ENCODE measurements at regions not wholly inside any gene's neighbourhood (a gene's known extent, or its start where the extent isn't known, plus 50 kb on each side); places are given as distances from the start of the nearest gene placed in this dataset.

- Histone ChIP-seq H2AFZ (ENCODE audit: low read length) (no peak overlapping the region), H3K9me2 (ENCODE audit: insufficient read depth, low read length) (no peaks in the 10 kb centered on the region), H3K36me3 (ENCODE audit: insufficient read depth, low read length) (no peaks in the 10 kb centered on the region), H3K79me2 (ENCODE audit: insufficient read depth, low read depth, low read length) (no peaks in the 10 kb centered on the region), H3K4me3 (ENCODE audit: low read depth, low read length, poor library complexity, severe bottlenecking) (no peak overlapping the region), H3K27ac (ENCODE audit: low read depth, low read length, poor library complexity, severe bottlenecking) (no peak overlapping the region), H3K4me1 (ENCODE audit: insufficient read depth, low read length, poor library complexity, severe bottlenecking) (no peaks in the 10 kb centered on the region), H3K9me3 (ENCODE audit: low read length) (no peaks in the 10 kb centered on the region), H4K20me1 (ENCODE audit: insufficient read depth, low read length) (no peaks in the 10 kb centered on the region), H3K4me2 (ENCODE audit: low read length) (no peak overlapping the region)
- no TSS peak for BruUV-seq (replicated peaks)
- CTCF ChIA-PET (ENCODE audit: unreplicated experiment), result no interaction called here
- TF ChIP-seq CTCF (conservative IDR thresholded peaks at IDR 0.05; ENCODE audit: low read length) (no peak), EZH2phosphoT487 (IDR thresholded peaks at IDR 0.05; ENCODE audit: borderline replicate concordance, low read depth, low read length) (no peak)
- no peak for DNase-seq (ENCODE audit: low spot score)
- POLR2A ChIA-PET, result no interaction called here
- intact Hi-C loops (cut with micrococcal nuclease; ENCODE audit: unreplicated experiment), result no loop called here
These were observed 330.3 kb upstream of the CDH5 start for GRCh38 chr16:66036184-66036583.

GRCh38 chr16:66035096-66035495 lies 331.4 kb upstream of the CDH5 start:
- DNase-seq (ENCODE audit: low spot score), result no peak
- Histone ChIP-seq H3K4me1 (ENCODE audit: insufficient read depth, low read length, poor library complexity, severe bottlenecking) (no peaks in the 10 kb centered on the region), H3K9me2 (ENCODE audit: insufficient read depth, low read length) (no peaks in the 10 kb centered on the region), H2AFZ (ENCODE audit: low read length) (no peak overlapping the region), H3K9me3 (ENCODE audit: low read length) (no peaks in the 10 kb centered on the region), H3K79me2 (ENCODE audit: insufficient read depth, low read depth, low read length) (no peaks in the 10 kb centered on the region), H3K4me2 (ENCODE audit: low read length) (no peak overlapping the region), H3K27ac (ENCODE audit: low read depth, low read length, poor library complexity, severe bottlenecking) (no peak overlapping the region), H3K36me3 (ENCODE audit: insufficient read depth, low read length) (no peaks in the 10 kb centered on the region), H4K20me1 (ENCODE audit: insufficient read depth, low read length) (no peaks in the 10 kb centered on the region), H3K4me3 (ENCODE audit: low read depth, low read length, poor library complexity, severe bottlenecking) (no peak overlapping the region)
- TF ChIP-seq EZH2phosphoT487 (IDR thresholded peaks at IDR 0.05; ENCODE audit: borderline replicate concordance, low read depth, low read length), result no peak
- TF ChIP-seq CTCF (conservative IDR thresholded peaks at IDR 0.05; ENCODE audit: low read length), result no peak
- POLR2A ChIA-PET, result no interaction called here
- intact Hi-C loops (cut with micrococcal nuclease; ENCODE audit: unreplicated experiment), result no loop called here
- CTCF ChIA-PET (ENCODE audit: unreplicated experiment), result no interaction called here
- BruUV-seq (replicated peaks), result no TSS peak

GRCh38 chr16:66032841-66033240 lies 333.6 kb upstream of the CDH5 start:
- no peaks in the 10 kb centered on the region for H4K20me1 ChIP-seq (ENCODE audit: insufficient read depth, low read length)
- no peaks in the 10 kb centered on the region for H3K9me3 ChIP-seq (ENCODE audit: low read length)
- no peak overlapping the region for H3K27ac ChIP-seq (ENCODE audit: low read depth, low read length, poor library complexity, severe bottlenecking)
- CTCF ChIA-PET (ENCODE audit: unreplicated experiment), result no interaction called here
- H3K4me3 ChIP-seq (ENCODE audit: low read depth, low read length, poor library complexity, severe bottlenecking), result no peak overlapping the region
- intact Hi-C loops (cut with micrococcal nuclease; ENCODE audit: unreplicated experiment), result no loop called here
- TF ChIP-seq EZH2phosphoT487 (IDR thresholded peaks at IDR 0.05; ENCODE audit: borderline replicate concordance, low read depth, low read length) (no peak), CTCF (conservative IDR thresholded peaks at IDR 0.05; ENCODE audit: low read length) (no peak)
- no TSS peak for BruUV-seq (replicated peaks)
- no peaks in the 10 kb centered on the region for H3K79me2 ChIP-seq (ENCODE audit: insufficient read depth, low read depth, low read length)
- no peak overlapping the region for H2AFZ ChIP-seq (ENCODE audit: low read length)
- POLR2A ChIA-PET, result no interaction called here
- H3K9me2 ChIP-seq (ENCODE audit: insufficient read depth, low read length), result no peaks in the 10 kb centered on the region
- no peaks in the 10 kb centered on the region for H3K4me1 ChIP-seq (ENCODE audit: insufficient read depth, low read length, poor library complexity, severe bottlenecking)
- no peaks in the 10 kb centered on the region for H3K36me3 ChIP-seq (ENCODE audit: insufficient read depth, low read length)
- no peak for DNase-seq (ENCODE audit: low spot score)
- no peak overlapping the region for H3K4me2 ChIP-seq (ENCODE audit: low read length)
